Esophagus muscularis mucosa (tissue), 4 donors: ENCODE measurements at regions not wholly inside any gene's neighbourhood (a gene's known extent, or its start where the extent isn't known, plus 50 kb on each side); places are given as distances from the start of the nearest gene placed in this dataset.
A peak's percentile ranks its signal among the peaks of the same experiment; 100 is the strongest.

ENCODE experiments used
- DNase-seq: peaks from one replicate; pipeline ENCODE4 v3.0.0-alpha.2; 2017; ENCODE audit errors: extremely low spot score
- H3K27ac ChIP-seq, 4 donors: fragments of 200-600 bp; sonication (generic); replicated peaks in 1 of 4; 1 replicate in 3 of 4; 2 replicates in 1 of 4; pipeline ENCODE4 v1.5.1; 2016 to 2019; ENCODE audit warnings: mild to moderate bottlenecking in 1 of 4
- H3K27me3 ChIP-seq, 4 donors: fragments of 200-600 bp; sonication (generic); one replicate each; pipeline versions ENCODE4 v1.5.1 to v1.6.0; 2016 to 2019
- H3K36me3 ChIP-seq, 4 donors: fragments of 200-600 bp; sonication (generic); one replicate each; pipeline ENCODE4 v1.5.1; 2016 to 2019
- H3K4me1 ChIP-seq, 4 donors: fragments of 200-600 bp; sonication (generic); one replicate each; pipeline ENCODE4 v1.5.1; 2016 to 2019
- H3K4me3 ChIP-seq, 4 donors: fragments of 200-600 bp; sonication (generic); 1 replicate in 2 of 4; 2 replicates in 2 of 4; pipeline ENCODE4 v1.5.1; 2016 to 2019; ENCODE audit warnings: mild to moderate bottlenecking in 4 of 4, moderate library complexity in 1 of 4
- H3K9me3 ChIP-seq, 4 donors: fragments of 200-600 bp; sonication (generic); 1 replicate in 3 of 4; 2 replicates in 1 of 4; pipeline ENCODE4 v1.5.1; 2016 to 2019
- EP300 ChIP-seq: sonication (generic); formaldehyde crosslinking; IDR thresholded peaks from one replicate; pipeline ENCODE4 v1.6.1; 2017; ENCODE audit warnings: antibody characterized with exemption
- POLR2A ChIP-seq: fragments of 450-650 bp; IDR thresholded peaks from one replicate; pipeline ENCODE4 v1.6.1; 2017; ENCODE audit warnings: antibody characterized with exemption, moderate library complexity, mild to moderate bottlenecking, low read depth
- POLR2AphosphoS5 ChIP-seq, 2 donors: sonication (generic); formaldehyde crosslinking; IDR thresholded peaks; one replicate each; pipeline ENCODE4 v1.6.1; 2017; ENCODE audit warnings: antibody characterized with exemption in 2 of 2
- WGBS: methylation state at CpG from one replicate; pipeline ENCODE4 v1.1.5; 2018; 5-methylcytosine and 5-hydroxymethylcytosine counted together
- intact Hi-C: fragments of 100-400 bp; cut with DNase I; formaldehyde crosslinking; loops from one replicate; pipeline ENCODE4 v1.15.1; 2023
- TF ChIP-seq, protein P1 (sequence below), 3 experiments: fragments of 200-600 bp in 2 of 3; fragments of 450-650 bp in 1 of 3; sonication (generic) in 2 of 3; IDR thresholded peaks; one replicate each; pipeline ENCODE4 v1.5.1; 2017 to 2019; ENCODE audit warnings: antibody characterized with exemption in 3 of 3, mild to moderate bottlenecking in 2 of 3, moderate library complexity in 1 of 3

DNA sequence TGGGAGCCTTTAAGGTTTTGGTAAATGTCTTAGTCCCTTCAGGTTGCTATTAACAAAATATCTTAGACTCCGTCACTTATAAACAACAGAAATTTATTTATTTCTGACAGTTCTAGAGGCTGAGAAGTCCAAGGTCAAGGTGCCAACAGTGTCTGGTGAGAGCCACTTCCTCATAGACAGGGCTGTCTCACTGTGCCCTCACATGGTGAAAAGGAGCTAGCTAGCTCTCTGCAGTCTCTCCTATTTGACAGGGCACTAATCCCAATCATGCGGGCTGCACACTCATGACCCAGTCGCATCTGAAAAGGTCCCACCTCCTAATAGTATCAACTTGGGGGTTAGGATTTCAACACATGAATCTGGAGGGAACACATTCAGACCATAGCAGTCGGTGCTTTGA lies 63.4 kb upstream of the KLF3 start:
- H3K4me3 ChIP-seq = no peak overlapping the region
- intact Hi-C loops = no loop called here
- no peak for DNase-seq
- no peak overlapping the region for H3K27ac ChIP-seq
- H3K27me3 ChIP-seq = no peaks in the 10 kb centered on the region
- H3K36me3 ChIP-seq = no peaks in the 10 kb centered on the region
- WGBS = 85% methylated on average over 4 of the region's 4 CpGs
- H3K9me3 ChIP-seq = no peaks in the 10 kb centered on the region
- TF ChIP-seq POLR2AphosphoS5 (IDR thresholded peaks at IDR 0.05) (no peak), POLR2A (no peak), EP300 (no peak)
- TF ChIP-seq, protein P1, sequence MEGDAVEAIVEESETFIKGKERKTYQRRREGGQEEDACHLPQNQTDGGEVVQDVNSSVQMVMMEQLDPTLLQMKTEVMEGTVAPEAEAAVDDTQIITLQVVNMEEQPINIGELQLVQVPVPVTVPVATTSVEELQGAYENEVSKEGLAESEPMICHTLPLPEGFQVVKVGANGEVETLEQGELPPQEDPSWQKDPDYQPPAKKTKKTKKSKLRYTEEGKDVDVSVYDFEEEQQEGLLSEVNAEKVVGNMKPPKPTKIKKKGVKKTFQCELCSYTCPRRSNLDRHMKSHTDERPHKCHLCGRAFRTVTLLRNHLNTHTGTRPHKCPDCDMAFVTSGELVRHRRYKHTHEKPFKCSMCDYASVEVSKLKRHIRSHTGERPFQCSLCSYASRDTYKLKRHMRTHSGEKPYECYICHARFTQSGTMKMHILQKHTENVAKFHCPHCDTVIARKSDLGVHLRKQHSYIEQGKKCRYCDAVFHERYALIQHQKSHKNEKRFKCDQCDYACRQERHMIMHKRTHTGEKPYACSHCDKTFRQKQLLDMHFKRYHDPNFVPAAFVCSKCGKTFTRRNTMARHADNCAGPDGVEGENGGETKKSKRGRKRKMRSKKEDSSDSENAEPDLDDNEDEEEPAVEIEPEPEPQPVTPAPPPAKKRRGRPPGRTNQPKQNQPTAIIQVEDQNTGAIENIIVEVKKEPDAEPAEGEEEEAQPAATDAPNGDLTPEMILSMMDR (IDR thresholded peaks at IDR 0.05) = no peak
- peaks cover 0 to 6% (median 5%) of the 10 kb centered on the region in 4 donors for H3K4me1 ChIP-seq

DNA sequence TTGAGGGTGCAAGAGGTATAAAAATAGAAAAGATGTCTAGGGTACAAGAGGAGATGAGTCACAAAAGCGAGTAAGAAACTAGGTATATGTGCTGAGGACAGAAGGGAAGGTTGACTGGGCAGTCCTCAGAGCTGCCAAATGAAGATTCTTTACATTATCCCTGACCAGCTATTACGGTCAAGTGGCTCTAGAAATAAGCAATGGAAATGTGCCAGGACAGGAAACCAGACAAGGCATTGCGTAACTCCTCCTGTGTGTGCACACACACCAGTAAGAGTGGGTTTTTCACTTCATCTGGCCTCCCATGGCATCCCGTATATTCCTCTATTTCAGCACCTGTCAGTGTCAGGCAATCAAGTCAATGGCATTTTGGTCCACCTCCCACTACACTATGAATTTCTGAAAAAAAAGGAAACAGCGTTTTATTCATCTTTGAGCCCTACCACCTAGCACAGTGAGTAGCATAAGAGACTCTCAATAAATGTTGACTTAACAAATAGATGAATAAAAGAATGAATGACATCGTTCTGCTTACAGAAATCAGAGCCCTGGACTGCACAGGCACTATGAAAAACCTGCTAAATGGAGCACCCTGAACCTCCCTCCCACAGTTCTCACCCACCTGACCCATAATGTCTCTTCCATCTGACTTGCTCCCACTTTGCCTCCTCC lies 62.6 kb upstream of the KLF3 start:
- TF ChIP-seq EP300 = no peak
- TF ChIP-seq, protein P1 (IDR thresholded peaks at IDR 0.05) = no peak
- no peak for TF ChIP-seq POLR2A
- TF ChIP-seq POLR2AphosphoS5 (IDR thresholded peaks at IDR 0.05) = no peak
- Histone ChIP-seq H3K4me1 (peaks cover 0 to 13% (median 11%) of the 10 kb centered on the region in 4 donors), H3K27me3 (no peaks in the 10 kb centered on the region), H3K27ac (no peak overlapping the region), H3K9me3 (no peaks in the 10 kb centered on the region), H3K4me3 (no peak overlapping the region), H3K36me3 (no peaks in the 10 kb centered on the region)
- WGBS = 50% methylated on average over 6 of the region's 6 CpGs
- intact Hi-C loops = no loop called here
- no peak for DNase-seq

- H3K27ac ChIP-seq = no peak overlapping the region
- WGBS = 92% methylated on average over 3 of the region's 3 CpGs
Measured at GRCh38 chr4:38601916-38602291, 62.1 kb upstream of the KLF3 start.

DNA sequence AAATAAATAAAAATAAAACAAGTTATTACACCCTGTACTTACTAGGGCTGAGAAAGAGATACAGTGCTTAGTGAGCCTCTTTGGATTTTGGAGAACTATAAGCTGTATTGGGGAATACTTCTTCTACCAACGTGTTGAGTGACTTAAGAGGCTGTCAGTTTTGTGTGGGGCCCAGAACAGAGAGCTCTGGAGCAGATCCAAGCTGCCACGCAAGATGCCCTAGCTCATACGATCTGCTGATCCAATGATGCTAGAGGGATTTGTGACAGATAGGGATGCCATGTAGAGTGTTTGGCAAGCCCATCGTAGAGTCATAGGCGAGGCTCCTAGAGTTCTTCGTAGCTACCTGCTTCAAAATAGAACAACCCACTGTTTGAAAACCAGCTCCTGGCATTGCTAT lies 60.3 kb upstream of the KLF3 start:
- peak; percentile 70 for DNase-seq
- TF ChIP-seq POLR2AphosphoS5 (IDR thresholded peaks at IDR 0.05) (no peak), POLR2A (no peak), EP300 (no peak)
- TF ChIP-seq, protein P1 (IDR thresholded peaks at IDR 0.05) = no peak
- no peaks in the 10 kb centered on the region for H3K27me3 ChIP-seq
- peaks cover 0 to 15% (median 11%) of the 10 kb centered on the region in 4 donors for H3K4me1 ChIP-seq
- intact Hi-C loops = no loop called here
- 97% methylated on average over 6 of the region's 6 CpGs for WGBS
- no peaks in the 10 kb centered on the region for H3K36me3 ChIP-seq
- H3K9me3 ChIP-seq = no peaks in the 10 kb centered on the region
- H3K27ac ChIP-seq = no peak overlapping the region
- no peak overlapping the region for H3K4me3 ChIP-seq

More at GRCh38 chr4:38601916-38602291, 62.1 kb upstream of the KLF3 start:
- Histone ChIP-seq H3K36me3 (no peaks in the 10 kb centered on the region), H3K4me3 (no peak overlapping the region), H3K9me3 (no peaks in the 10 kb centered on the region), H3K27me3 (no peaks in the 10 kb centered on the region), H3K4me1 (peaks cover 0 to 15% (median 11%) of the 10 kb centered on the region in 4 donors)
- TF ChIP-seq EP300 (no peak), POLR2AphosphoS5 (IDR thresholded peaks at IDR 0.05) (no peak), POLR2A (no peak)
- TF ChIP-seq, protein P1 (IDR thresholded peaks at IDR 0.05) = no peak
- intact Hi-C loops = no loop called here
- DNase-seq = no peak
